ENCODE measurements at regions not wholly inside any gene's neighbourhood (a gene's known extent, or its start where the extent isn't known, plus 50 kb on each side); places are given as distances from the start of the nearest gene placed in this dataset.

DNA sequence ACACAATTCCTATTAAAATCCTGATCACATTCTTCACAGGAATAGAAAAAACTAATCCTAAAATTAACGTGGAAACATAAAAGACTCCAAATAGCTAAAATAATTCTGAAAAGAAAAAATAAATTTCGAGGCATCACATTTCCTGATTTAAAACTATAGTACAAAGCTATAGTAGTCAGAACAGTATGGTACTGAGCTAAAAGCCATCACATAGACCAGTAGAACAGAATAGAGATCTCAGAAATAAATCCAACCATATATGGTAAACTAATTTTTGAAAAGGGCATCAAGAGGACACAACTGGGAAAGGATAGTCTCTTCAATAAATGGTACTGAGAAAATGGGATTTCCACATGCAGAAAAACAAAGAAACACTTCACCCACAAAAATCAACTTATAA lies 125.2 kb upstream of the DAAM1 start:
- TF ChIP-seq, protein P1, sequence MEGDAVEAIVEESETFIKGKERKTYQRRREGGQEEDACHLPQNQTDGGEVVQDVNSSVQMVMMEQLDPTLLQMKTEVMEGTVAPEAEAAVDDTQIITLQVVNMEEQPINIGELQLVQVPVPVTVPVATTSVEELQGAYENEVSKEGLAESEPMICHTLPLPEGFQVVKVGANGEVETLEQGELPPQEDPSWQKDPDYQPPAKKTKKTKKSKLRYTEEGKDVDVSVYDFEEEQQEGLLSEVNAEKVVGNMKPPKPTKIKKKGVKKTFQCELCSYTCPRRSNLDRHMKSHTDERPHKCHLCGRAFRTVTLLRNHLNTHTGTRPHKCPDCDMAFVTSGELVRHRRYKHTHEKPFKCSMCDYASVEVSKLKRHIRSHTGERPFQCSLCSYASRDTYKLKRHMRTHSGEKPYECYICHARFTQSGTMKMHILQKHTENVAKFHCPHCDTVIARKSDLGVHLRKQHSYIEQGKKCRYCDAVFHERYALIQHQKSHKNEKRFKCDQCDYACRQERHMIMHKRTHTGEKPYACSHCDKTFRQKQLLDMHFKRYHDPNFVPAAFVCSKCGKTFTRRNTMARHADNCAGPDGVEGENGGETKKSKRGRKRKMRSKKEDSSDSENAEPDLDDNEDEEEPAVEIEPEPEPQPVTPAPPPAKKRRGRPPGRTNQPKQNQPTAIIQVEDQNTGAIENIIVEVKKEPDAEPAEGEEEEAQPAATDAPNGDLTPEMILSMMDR (IDR thresholded peaks at IDR 0.05): no peak
- no peak for TF ChIP-seq POLR2A (IDR thresholded peaks at IDR 0.05)

Measured in adrenal gland (tissue), 5 donors.